Esophagus squamous epithelium (tissue), 5 donors: ENCODE measurements at regions not wholly inside any gene's neighbourhood (a gene's known extent, or its start where the extent isn't known, plus 50 kb on each side); places are given as distances from the start of the nearest gene placed in this dataset.
A peak's percentile ranks its signal among the peaks of the same experiment; 100 is the strongest.

ENCODE experiments used
- DNase-seq: peaks from one replicate; lab custom pipeline; 2025; lab: John Stamatoyannopoulos, UW
- H3K27ac ChIP-seq, 4 donors: fragments of 200-600 bp; sonication (generic); one replicate each; pipeline ENCODE4 v1.5.1; 2016 to 2019; ENCODE audit warnings: mild to moderate bottlenecking in 1 of 4
- H3K27me3 ChIP-seq, 4 donors: fragments of 200-600 bp; sonication (generic); 1 replicate in 3 of 4; 2 replicates in 1 of 4; pipeline versions ENCODE4 v1.5.1 to v1.6.0; 2017 to 2021; ENCODE audit warnings: antibody characterized with exemption in 1 of 4
- H3K36me3 ChIP-seq, 3 donors: fragments of 200-600 bp; sonication (generic); one replicate each; pipeline ENCODE4 v1.5.1; 2016 to 2019
- H3K4me1 ChIP-seq, 3 donors: fragments of 200-600 bp; sonication (generic); one replicate each; pipeline ENCODE4 v1.5.1; 2017 to 2019
- H3K4me3 ChIP-seq, 4 donors: fragments of 200-600 bp; sonication (generic); 1 replicate in 3 of 4; 2 replicates in 1 of 4; pipeline ENCODE4 v1.5.1; 2016 to 2019; ENCODE audit warnings: mild to moderate bottlenecking in 2 of 4, moderate library complexity in 1 of 4
- H3K9me3 ChIP-seq, 3 donors: fragments of 200-600 bp; sonication (generic); one replicate each; pipeline ENCODE4 v1.5.1; 2016 to 2019
- POLR2A ChIP-seq, 4 donors: fragments of 450-650 bp; IDR thresholded peaks; one replicate each; pipeline ENCODE4 v1.6.1; 2017; ENCODE audit warnings: antibody characterized with exemption in 4 of 4, mild to moderate bottlenecking in 4 of 4, moderate library complexity in 3 of 4
- WGBS, 2 donors: methylation state at CpG; one replicate each; pipeline ENCODE4 v1.1.5; 2018; 5-methylcytosine and 5-hydroxymethylcytosine counted together
- intact Hi-C: fragments of 100-400 bp; cut with DNase I; formaldehyde crosslinking; loops from one replicate; pipeline ENCODE4 v1.15.0; 2022
- TF ChIP-seq, protein P1 (sequence below), 6 experiments: fragments of 450-650 bp in 4 of 6; fragments of 200-600 bp in 2 of 6; sonication (generic) in 2 of 6; IDR thresholded peaks; one replicate each; pipeline ENCODE4 v1.5.1; 2016 to 2019; ENCODE audit warnings: antibody characterized with exemption in 6 of 6, mild to moderate bottlenecking in 4 of 6, moderate library complexity in 4 of 6
- donor health status: DM: yes; HTN: yes; CAD: no.

DNA sequence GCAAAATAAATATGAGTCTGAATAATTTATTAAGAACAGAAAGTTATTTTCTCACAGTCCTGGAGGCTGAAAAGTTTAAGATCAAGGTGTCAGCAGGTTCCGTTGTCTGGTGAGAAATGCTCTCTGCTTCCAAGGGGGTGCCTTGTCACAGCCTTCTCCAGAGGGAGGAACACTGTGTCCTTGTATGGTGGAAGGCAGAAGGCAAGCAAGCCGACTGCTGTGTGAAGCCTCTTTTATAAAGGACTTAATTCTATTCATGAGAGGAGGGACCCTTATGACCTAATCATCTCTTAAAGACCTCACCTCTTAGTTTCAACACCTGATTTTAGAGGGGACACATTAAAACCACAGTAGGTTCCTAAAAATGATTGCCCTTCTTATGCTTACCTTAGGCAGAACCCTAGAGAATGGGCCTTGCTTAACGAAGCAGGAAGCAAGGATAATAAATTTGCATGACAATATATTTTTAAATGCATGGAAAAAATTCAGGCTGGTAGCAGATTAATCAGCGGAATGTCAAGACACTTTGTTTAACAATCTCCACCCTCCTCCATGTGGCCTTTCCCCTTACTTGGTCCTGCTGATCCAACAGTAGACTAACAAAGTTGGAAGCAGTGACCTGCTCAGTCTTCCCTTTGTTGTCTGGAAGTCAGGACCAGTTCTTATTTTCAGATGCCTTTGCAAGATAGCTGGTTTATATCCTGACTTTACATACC is 154.9 kb downstream of the DYRK2 start:
- Histone ChIP-seq H3K36me3 (no peaks in the 10 kb centered on the region), H3K4me3 (no peak overlapping the region), H3K9me3 (no peaks in the 10 kb centered on the region), H3K27ac (no peak overlapping the region), H3K27me3 (no peaks in the 10 kb centered on the region), H3K4me1 (peaks cover 0 to 22% (median 0%) of the 10 kb centered on the region in 3 donors)
- WGBS, 2 donors = 46 to 67% methylated on average over 4 of the region's 4 CpGs
- no peak for DNase-seq
- intact Hi-C loops = no loop called here
- no peak for TF ChIP-seq POLR2A (IDR thresholded peaks at IDR 0.05)
- TF ChIP-seq, protein P1, sequence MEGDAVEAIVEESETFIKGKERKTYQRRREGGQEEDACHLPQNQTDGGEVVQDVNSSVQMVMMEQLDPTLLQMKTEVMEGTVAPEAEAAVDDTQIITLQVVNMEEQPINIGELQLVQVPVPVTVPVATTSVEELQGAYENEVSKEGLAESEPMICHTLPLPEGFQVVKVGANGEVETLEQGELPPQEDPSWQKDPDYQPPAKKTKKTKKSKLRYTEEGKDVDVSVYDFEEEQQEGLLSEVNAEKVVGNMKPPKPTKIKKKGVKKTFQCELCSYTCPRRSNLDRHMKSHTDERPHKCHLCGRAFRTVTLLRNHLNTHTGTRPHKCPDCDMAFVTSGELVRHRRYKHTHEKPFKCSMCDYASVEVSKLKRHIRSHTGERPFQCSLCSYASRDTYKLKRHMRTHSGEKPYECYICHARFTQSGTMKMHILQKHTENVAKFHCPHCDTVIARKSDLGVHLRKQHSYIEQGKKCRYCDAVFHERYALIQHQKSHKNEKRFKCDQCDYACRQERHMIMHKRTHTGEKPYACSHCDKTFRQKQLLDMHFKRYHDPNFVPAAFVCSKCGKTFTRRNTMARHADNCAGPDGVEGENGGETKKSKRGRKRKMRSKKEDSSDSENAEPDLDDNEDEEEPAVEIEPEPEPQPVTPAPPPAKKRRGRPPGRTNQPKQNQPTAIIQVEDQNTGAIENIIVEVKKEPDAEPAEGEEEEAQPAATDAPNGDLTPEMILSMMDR (IDR thresholded peaks at IDR 0.05) = no peak

DNA sequence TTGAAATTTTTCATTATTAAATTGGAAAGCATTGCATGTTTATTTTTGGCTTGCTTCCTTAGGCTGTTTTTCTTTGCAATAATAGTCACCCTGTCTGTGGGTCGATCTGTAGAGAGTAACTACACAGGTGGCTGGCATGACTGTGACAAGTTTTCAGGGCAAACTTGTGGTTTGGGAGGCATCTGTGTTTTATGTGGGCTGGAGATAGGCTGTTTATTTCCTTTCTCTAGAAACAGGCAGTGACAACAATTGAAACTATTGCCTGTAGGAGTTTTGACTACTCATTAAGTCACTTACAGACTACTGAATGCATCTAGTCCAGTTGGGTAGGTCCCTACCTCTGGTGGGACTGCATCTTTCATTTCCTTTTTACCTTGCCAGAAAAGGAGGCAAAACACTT is 155.6 kb downstream of the DYRK2 start:
- no peak for DNase-seq
- no peak for TF ChIP-seq POLR2A (IDR thresholded peaks at IDR 0.05)
- TF ChIP-seq, protein P1 (IDR thresholded peaks at IDR 0.05) = no peak
- WGBS, 2 donors = 9 to 35% methylated on average over 1 of the region's 1 CpG
- intact Hi-C loops = no loop called here
- Histone ChIP-seq H3K27ac (no peak overlapping the region), H3K9me3 (no peaks in the 10 kb centered on the region), H3K27me3 (no peaks in the 10 kb centered on the region), H3K36me3 (no peaks in the 10 kb centered on the region), H3K4me3 (no peak overlapping the region), H3K4me1 (peaks cover 0 to 21% (median 0%) of the 10 kb centered on the region in 3 donors)

DNA sequence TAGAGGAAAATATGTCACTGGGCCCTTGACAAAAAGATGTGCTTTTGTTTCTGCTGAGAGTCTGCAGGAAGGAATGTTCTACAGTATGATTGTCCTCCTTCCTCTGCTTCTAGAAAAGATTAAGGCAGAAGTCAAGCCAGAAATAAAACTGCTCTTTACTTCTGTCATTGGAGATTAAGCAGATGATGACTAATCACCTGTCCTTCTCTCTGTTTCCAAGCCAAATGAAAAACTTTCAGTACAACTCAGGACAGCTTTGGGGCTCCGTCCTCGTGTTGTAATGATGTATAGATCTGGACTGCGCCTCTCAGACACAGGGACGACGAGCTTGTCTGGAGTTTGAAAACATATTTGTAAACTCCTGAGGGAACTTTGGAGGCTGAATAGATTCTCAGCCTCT is 159.3 kb downstream of the DYRK2 start:
- Histone ChIP-seq H3K27ac (peak overlapping the region in 3 of 4 donors; percentile 15 to 49 (median 31)), H3K4me3 (peak overlapping the region in 1 of 4 donors; percentile 29), H3K4me1 (peaks cover 0 to 25% (median 0%) of the 10 kb centered on the region in 3 donors), H3K36me3 (no peaks in the 10 kb centered on the region), H3K9me3 (no peaks in the 10 kb centered on the region), H3K27me3 (no peaks in the 10 kb centered on the region)
- no peak for DNase-seq
- WGBS, 2 donors = 32% methylated on average over 5 of the region's 5 CpGs
- TF ChIP-seq POLR2A (IDR thresholded peaks at IDR 0.05) = no peak
- TF ChIP-seq, protein P1 (IDR thresholded peaks at IDR 0.05) = no peak
- intact Hi-C loops = no loop called here

DNA sequence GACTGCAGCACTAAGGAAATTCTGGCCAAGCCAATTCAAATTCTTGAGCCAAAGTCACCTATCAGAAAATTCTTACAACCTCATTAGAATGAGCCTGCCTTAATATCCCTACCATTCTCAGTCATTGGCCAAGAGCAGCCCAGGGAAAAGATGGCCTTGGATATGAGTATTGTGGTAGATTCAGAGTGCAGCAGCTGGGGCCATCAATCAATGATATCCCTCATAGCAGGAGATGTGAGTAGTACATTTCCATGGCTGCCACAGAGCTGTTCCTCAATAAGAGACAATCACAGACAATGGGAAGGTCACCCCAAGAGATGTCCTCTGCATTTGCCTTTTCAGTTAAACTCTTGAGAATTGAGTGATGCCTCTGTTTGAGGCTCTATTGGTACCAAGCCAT is 161.6 kb downstream of the DYRK2 start:
- Histone ChIP-seq H3K27ac (no peak overlapping the region), H3K9me3 (no peaks in the 10 kb centered on the region), H3K4me1 (peaks cover 0 to 25% (median 0%) of the 10 kb centered on the region in 3 donors), H3K36me3 (no peaks in the 10 kb centered on the region), H3K27me3 (no peaks in the 10 kb centered on the region), H3K4me3 (no peak overlapping the region)
- no peak for DNase-seq
- intact Hi-C loops = no loop called here
- TF ChIP-seq POLR2A (IDR thresholded peaks at IDR 0.05) = no peak
- TF ChIP-seq, protein P1 (IDR thresholded peaks at IDR 0.05) = no peak

DNA sequence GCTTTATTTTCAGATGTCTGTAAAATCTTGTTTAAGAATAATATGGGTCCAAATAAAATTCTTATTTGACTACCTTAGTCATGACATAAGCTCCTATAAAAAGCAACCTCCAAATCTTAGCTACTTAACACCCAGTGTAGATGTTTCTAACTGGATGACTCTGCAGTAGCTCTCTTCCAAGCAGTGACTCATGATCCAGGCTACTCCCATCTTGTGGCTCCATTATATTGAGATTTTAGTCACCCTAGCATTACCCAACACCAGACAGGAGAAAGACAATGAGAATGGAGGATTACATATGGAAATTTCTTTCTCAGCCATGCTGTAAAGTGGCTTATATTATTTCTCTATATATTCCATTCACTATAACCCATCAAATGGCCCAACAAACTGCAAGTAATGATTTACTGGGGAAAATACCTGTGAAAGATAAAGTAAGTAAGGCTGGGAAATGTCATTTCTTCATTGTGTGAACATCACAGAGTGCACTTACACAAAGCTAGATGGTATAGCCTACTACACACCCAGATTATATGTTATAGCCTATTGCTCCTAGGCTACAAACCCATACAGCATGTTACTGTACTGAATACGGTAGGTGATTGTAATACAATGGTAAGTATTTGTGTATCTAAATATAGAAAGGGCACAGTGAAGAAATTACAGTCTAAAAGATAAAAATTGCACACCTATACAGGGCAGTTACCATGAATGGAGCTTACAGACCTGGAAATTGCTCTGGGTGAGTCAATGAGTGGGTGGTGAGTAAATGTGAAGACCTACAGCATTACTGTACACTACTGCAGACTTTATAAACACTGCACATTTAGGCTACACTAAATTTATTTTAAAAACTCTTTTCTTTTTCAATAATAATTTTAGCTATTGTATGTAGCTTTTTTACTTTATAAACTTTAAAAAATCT is 163.2 kb downstream of the DYRK2 start:
- TF ChIP-seq, protein P1 (IDR thresholded peaks at IDR 0.05) = no peak
- no peak for TF ChIP-seq POLR2A (IDR thresholded peaks at IDR 0.05)
- peaks cover 0 to 8% (median 6%) of the 10 kb centered on the region in 3 donors for H3K9me3 ChIP-seq

More for the DNA sequence above, 163.2 kb downstream of the DYRK2 start:
- no peaks in the 10 kb centered on the region for H3K27me3 ChIP-seq
- intact Hi-C loops = no loop called here
- H3K4me1 ChIP-seq = peaks cover 0 to 25% (median 0%) of the 10 kb centered on the region in 3 donors
- no peak for DNase-seq
- H3K4me3 ChIP-seq = no peak overlapping the region
- no peaks in the 10 kb centered on the region for H3K36me3 ChIP-seq
- H3K27ac ChIP-seq = peak overlapping the region; percentile 42 to 77 (median 49)
- WGBS, 2 donors = 71 to 79% methylated on average over 1 of the region's 1 CpG
